Ovary (tissue), 3 donors: ENCODE measurements at regions not wholly inside any gene's neighbourhood (a gene's known extent, or its start where the extent isn't known, plus 50 kb on each side); places are given as distances from the start of the nearest gene placed in this dataset.

Source experiments
- EP300 ChIP-seq: sonication (generic); formaldehyde crosslinking; IDR thresholded peaks from one replicate; pipeline ENCODE4 v1.6.1; 2017; ENCODE audit warnings: antibody characterized with exemption
- POLR2A ChIP-seq: fragments of 450-650 bp; IDR thresholded peaks from one replicate; pipeline ENCODE4 v1.6.1; 2017; ENCODE audit warnings: antibody characterized with exemption, mild to moderate bottlenecking, moderate library complexity
- TF ChIP-seq, protein P1 (sequence below), 3 donors: fragments of 450-650 bp in 2 of 3; fragments of 200-600 bp in 1 of 3; IDR thresholded peaks; one replicate each; pipeline versions ENCODE4 v1.5.1 to v1.8.0; 2016 to 2022; ENCODE audit warnings: antibody characterized with exemption in 3 of 3, mild to moderate bottlenecking in 1 of 3
- donor health status: DM: no; HTN: no; CAD: no.

DNA sequence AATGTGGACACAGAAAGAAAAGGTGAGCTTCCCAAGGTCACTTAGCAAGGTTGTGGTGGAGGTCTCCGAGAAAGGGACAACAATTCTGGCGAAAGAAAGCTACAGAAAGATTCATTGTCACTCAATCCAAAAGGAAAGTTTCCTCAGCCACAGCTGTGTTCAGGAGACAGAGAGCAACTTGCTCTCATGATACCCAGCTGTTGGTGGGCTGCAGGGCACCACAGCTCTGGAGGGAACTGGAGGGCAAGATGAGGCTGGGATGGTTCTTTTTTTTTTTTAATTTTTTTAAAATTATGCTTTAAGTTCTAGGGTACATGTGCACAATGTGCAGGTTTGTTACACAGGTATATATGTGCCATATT, 50.7 kb upstream of the VTCN1 start:
- TF ChIP-seq POLR2A (no peak), EP300 (no peak)
- TF ChIP-seq, protein P1, sequence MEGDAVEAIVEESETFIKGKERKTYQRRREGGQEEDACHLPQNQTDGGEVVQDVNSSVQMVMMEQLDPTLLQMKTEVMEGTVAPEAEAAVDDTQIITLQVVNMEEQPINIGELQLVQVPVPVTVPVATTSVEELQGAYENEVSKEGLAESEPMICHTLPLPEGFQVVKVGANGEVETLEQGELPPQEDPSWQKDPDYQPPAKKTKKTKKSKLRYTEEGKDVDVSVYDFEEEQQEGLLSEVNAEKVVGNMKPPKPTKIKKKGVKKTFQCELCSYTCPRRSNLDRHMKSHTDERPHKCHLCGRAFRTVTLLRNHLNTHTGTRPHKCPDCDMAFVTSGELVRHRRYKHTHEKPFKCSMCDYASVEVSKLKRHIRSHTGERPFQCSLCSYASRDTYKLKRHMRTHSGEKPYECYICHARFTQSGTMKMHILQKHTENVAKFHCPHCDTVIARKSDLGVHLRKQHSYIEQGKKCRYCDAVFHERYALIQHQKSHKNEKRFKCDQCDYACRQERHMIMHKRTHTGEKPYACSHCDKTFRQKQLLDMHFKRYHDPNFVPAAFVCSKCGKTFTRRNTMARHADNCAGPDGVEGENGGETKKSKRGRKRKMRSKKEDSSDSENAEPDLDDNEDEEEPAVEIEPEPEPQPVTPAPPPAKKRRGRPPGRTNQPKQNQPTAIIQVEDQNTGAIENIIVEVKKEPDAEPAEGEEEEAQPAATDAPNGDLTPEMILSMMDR (IDR thresholded peaks at IDR 0.05) = no peak
